ENCODE measurements at regions not wholly inside any gene's neighbourhood (a gene's known extent, or its start where the extent isn't known, plus 50 kb on each side); places are given as distances from the start of the nearest gene placed in this dataset.

GRCh38 chr3:135736740-135737139, 228.8 kb upstream of the PPP2R3A start:
- no peaks in the 10 kb centered on the region for H3K4me1 ChIP-seq
- no peaks in the 10 kb centered on the region for H3K27me3 ChIP-seq
- DNase-seq (ENCODE audit: low spot score): no peak
- H3K27ac ChIP-seq: no peak overlapping the region
- H3K4me3 ChIP-seq: no peak overlapping the region
- peaks cover 6 to 34% of the 10 kb centered on the region in 2 donors for H3K9me3 ChIP-seq
- TF ChIP-seq CTCF (IDR thresholded peaks at IDR 0.05): no peak
- H3K36me3 ChIP-seq: no peaks in the 10 kb centered on the region

GRCh38 chr3:135739779-135740178, 225.7 kb upstream of the PPP2R3A start:
- TF ChIP-seq CTCF (IDR thresholded peaks at IDR 0.05): no peak
- Histone ChIP-seq H3K9me3 (peaks cover 6 to 34% of the 10 kb centered on the region in 2 donors), H3K4me1 (no peaks in the 10 kb centered on the region), H3K4me3 (no peak overlapping the region), H3K27ac (no peak overlapping the region), H3K36me3 (no peaks in the 10 kb centered on the region), H3K27me3 (no peaks in the 10 kb centered on the region)
- no peak for DNase-seq (ENCODE audit: low spot score)

GRCh38 chr3:135740211-135740610, 225.3 kb upstream of the PPP2R3A start:
- DNase-seq (ENCODE audit: low spot score): no peak
- no peak overlapping the region for H3K4me3 ChIP-seq

GRCh38 chr3:135740751-135741150, 224.8 kb upstream of the PPP2R3A start:
- no peaks in the 10 kb centered on the region for H3K4me1 ChIP-seq
- H3K27ac ChIP-seq: no peak overlapping the region
- H3K9me3 ChIP-seq: peaks cover 4 to 26% of the 10 kb centered on the region in 2 donors
- no peak for TF ChIP-seq CTCF (IDR thresholded peaks at IDR 0.05)
- H3K36me3 ChIP-seq: no peaks in the 10 kb centered on the region
- DNase-seq (ENCODE audit: low spot score): no peak
- no peaks in the 10 kb centered on the region for H3K27me3 ChIP-seq
- no peak overlapping the region for H3K4me3 ChIP-seq

More at GRCh38 chr3:135740211-135740610, 225.3 kb upstream of the PPP2R3A start:
- Histone ChIP-seq H3K27ac (no peak overlapping the region), H3K27me3 (no peaks in the 10 kb centered on the region), H3K9me3 (peaks cover 6 to 31% of the 10 kb centered on the region in 2 donors), H3K36me3 (no peaks in the 10 kb centered on the region), H3K4me1 (no peaks in the 10 kb centered on the region)
- no peak for TF ChIP-seq CTCF (IDR thresholded peaks at IDR 0.05)

- no peak overlapping the region for H3K27ac ChIP-seq
- no peak overlapping the region for H3K4me3 ChIP-seq
- no peak for DNase-seq (ENCODE audit: low spot score)
- no peaks in the 10 kb centered on the region for H3K27me3 ChIP-seq
- H3K9me3 ChIP-seq: no peaks in the 10 kb centered on the region
- no peak for TF ChIP-seq CTCF (IDR thresholded peaks at IDR 0.05)
- no peaks in the 10 kb centered on the region for H3K36me3 ChIP-seq
- no peaks in the 10 kb centered on the region for H3K4me1 ChIP-seq
Measured at GRCh38 chr3:135751991-135752390, 213.5 kb upstream of the PPP2R3A start.

- H3K4me3 ChIP-seq: no peak overlapping the region
- TF ChIP-seq CTCF (IDR thresholded peaks at IDR 0.05): no peak
- no peak overlapping the region for H3K27ac ChIP-seq
- no peaks in the 10 kb centered on the region for H3K9me3 ChIP-seq
- H3K4me1 ChIP-seq: no peaks in the 10 kb centered on the region
- H3K27me3 ChIP-seq: no peaks in the 10 kb centered on the region
- H3K36me3 ChIP-seq: no peaks in the 10 kb centered on the region
- DNase-seq (ENCODE audit: low spot score): no peak
Measured at GRCh38 chr3:135752851-135753250, 212.7 kb upstream of the PPP2R3A start.

Measured in right atrium auricular region (tissue), 2 donors.